ENCODE measurements at regions not wholly inside any gene's neighbourhood (a gene's known extent, or its start where the extent isn't known, plus 50 kb on each side); places are given as distances from the start of the nearest gene placed in this dataset.

- TF ChIP-seq NR3C1 (IDR thresholded peaks at IDR 0.05) (no peak), RCOR1 (IDR thresholded peaks at IDR 0.05; ENCODE audit: low read depth, low read length) (no peak), RNF2 (IDR thresholded peaks at IDR 0.05; ENCODE audit: borderline replicate concordance, low read depth) (no peak), CHD4 (IDR thresholded peaks at IDR 0.05; ENCODE audit: borderline replicate concordance) (no peak), CBX2 (IDR thresholded peaks at IDR 0.05; ENCODE audit: borderline replicate concordance, low read depth) (no peak), ZC3H11A (IDR thresholded peaks at IDR 0.05) (no peak), MYC (IDR thresholded peaks at IDR 0.05; ENCODE audit: borderline replicate concordance, low read length) (no peak), MAZ (IDR thresholded peaks at IDR 0.05; ENCODE audit: borderline replicate concordance, low read depth, low read length) (no peak), FOSB (CRISPR knock-in tag; IDR thresholded peaks at IDR 0.05) (no peak), SREBF2 (IDR thresholded peaks at IDR 0.05) (no peak), MAX (IDR thresholded peaks at IDR 0.05) (no peak), GATA3 (IDR thresholded peaks at IDR 0.05; ENCODE audit: borderline replicate concordance) (no peak), JUNB (IDR thresholded peaks at IDR 0.05) (no peak), HOXB13 (CRISPR knock-in tag; IDR thresholded peaks at IDR 0.05; ENCODE audit: low read depth) (no peak), ZFP36 (IDR thresholded peaks at IDR 0.05; ENCODE audit: borderline replicate concordance, partially characterized antibody) (no peak), BHLHE40 (IDR thresholded peaks at IDR 0.05; ENCODE audit: low read depth, low read length) (no peak), USF2 (IDR thresholded peaks at IDR 0.05) (no peak)
- TF ChIP-seq, protein P1, sequence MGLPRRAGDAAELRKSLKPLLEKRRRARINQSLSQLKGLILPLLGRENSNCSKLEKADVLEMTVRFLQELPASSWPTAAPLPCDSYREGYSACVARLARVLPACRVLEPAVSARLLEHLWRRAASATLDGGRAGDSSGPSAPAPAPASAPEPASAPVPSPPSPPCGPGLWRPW (IDR thresholded peaks at IDR 0.05) = no peak
- no peak overlapping the region for H3K4me3 ChIP-seq
- H3K27ac ChIP-seq = no peak overlapping the region
- DNase-seq (ENCODE audit: low read depth in 1 of 2, low spot score in 1 of 2) (no peak), FAIRE-seq (no peak), ATAC-seq (no peak)
- no peaks in the 10 kb centered on the region for H3K4me1 ChIP-seq
- no peak overlapping the region for H3K4me2 ChIP-seq
- ChIA-PET POLR2A (no interaction called here), CTCF (interaction anchor here (1.3 kb wide), 1 partner anchor 26 kb away, joined by 6 read pairs; no protein-coding TSS in a partner anchor)
- H3K9me3 ChIP-seq = no peaks in the 10 kb centered on the region
- WGBS (ENCODE audit: missing lambda C conversion rate) = 90% methylated on average over 9 of the region's 11 CpGs
These were observed 258.3 kb downstream of the FOXL1 start for GRCh38 chr16:86836503-86837129.

- ATAC-seq (no peak), DNase-seq (ENCODE audit: low read depth in 1 of 2, low spot score in 1 of 2) (no peak), FAIRE-seq (no peak)
- POLR2A ChIA-PET = no interaction called here
- TF ChIP-seq HEYL (CRISPR knock-in tag; IDR thresholded peaks at IDR 0.05) (no peak), NR3C1 (IDR thresholded peaks at IDR 0.05) (no peak), GATA3 (IDR thresholded peaks at IDR 0.05; ENCODE audit: borderline replicate concordance) (no peak), USF2 (IDR thresholded peaks at IDR 0.05) (no peak)
- Histone ChIP-seq H3K4me1 (no peaks in the 10 kb centered on the region), H3K27ac (no peak overlapping the region), H3K4me2 (no peak overlapping the region), H3K9me3 (no peaks in the 10 kb centered on the region), H3K4me3 (no peak overlapping the region)
- WGBS (ENCODE audit: missing lambda C conversion rate) = 79% methylated on average over 12 of the region's 12 CpGs
- CTCF ChIA-PET = no interaction called here
These were observed 265.5 kb downstream of the FOXL1 start for GRCh38 chr16:86843812-86844211.

DNA sequence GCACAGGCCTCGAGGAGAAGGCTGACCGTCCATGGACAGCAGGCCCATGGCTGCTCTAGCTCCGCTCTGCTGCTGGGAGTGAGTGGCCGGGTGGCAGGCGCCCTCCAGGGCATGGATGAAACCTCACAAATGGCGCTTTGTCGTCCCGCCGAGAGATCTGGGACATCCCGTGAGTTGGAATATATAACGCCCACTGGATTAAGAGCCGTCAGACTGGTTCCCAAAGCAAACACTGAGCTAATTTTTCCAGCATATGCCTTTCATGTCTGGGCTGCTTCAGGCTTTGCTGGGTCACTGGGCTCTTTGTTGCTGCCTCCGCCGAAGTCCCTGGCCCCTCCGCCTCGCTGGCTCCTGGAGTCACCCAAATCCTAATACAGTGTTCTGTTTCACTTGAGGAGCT is 266.3 kb downstream of the FOXL1 start:
- POLR2A ChIA-PET = no interaction called here
- no peak for TF ChIP-seq ATOH8 (CRISPR knock-in tag; IDR thresholded peaks at IDR 0.05; ENCODE audit: low read depth)
- TF ChIP-seq ELK1 (IDR thresholded peaks at IDR 0.05; ENCODE audit: low read depth, low read length) = no peak
- no peak for TF ChIP-seq NPAS2 (CRISPR knock-in tag; IDR thresholded peaks at IDR 0.05; ENCODE audit: borderline replicate concordance)
- TF ChIP-seq SREBF2 (IDR thresholded peaks at IDR 0.05) = no peak
- TF ChIP-seq BHLHE40 (IDR thresholded peaks at IDR 0.05; ENCODE audit: low read depth, low read length) = no peak
- TF ChIP-seq HOXA7 (CRISPR knock-in tag; IDR thresholded peaks at IDR 0.05) = no peak
- TF ChIP-seq CBX8 (IDR thresholded peaks at IDR 0.05) = no peak
- no peak for TF ChIP-seq JUNB (IDR thresholded peaks at IDR 0.05)
- TF ChIP-seq KDM5A (IDR thresholded peaks at IDR 0.05) = no peak
- no peak for TF ChIP-seq RCOR1 (IDR thresholded peaks at IDR 0.05; ENCODE audit: low read depth, low read length)
- no peak for TF ChIP-seq PHF8 (IDR thresholded peaks at IDR 0.05; ENCODE audit: borderline replicate concordance, low read depth)
- TF ChIP-seq ZNF302 (CRISPR knock-in tag; IDR thresholded peaks at IDR 0.05) = no peak
- TF ChIP-seq CBX2 (IDR thresholded peaks at IDR 0.05; ENCODE audit: borderline replicate concordance, low read depth) = no peak
- no peak for TF ChIP-seq BCL3 (IDR thresholded peaks at IDR 0.05)
- TF ChIP-seq RNF2 (IDR thresholded peaks at IDR 0.05; ENCODE audit: borderline replicate concordance, low read depth) = no peak
- no peaks in the 10 kb centered on the region for H3K4me1 ChIP-seq
- ATAC-seq (no peak), FAIRE-seq (no peak), DNase-seq (ENCODE audit: low read depth in 1 of 2, low spot score in 1 of 2) (no peak)
- no peak overlapping the region for H3K27ac ChIP-seq
- 90% methylated on average over 16 of the region's 16 CpGs for WGBS (ENCODE audit: missing lambda C conversion rate)
- no peaks in the 10 kb centered on the region for H3K9me3 ChIP-seq
- CTCF ChIA-PET = interaction anchor here (0.8 kb wide), 1 partner anchor 34 kb away, joined by 4 read pairs; no protein-coding TSS in a partner anchor
- H3K4me3 ChIP-seq = no peak overlapping the region
- H3K4me2 ChIP-seq = no peak overlapping the region

All from A549 (cell line).